Neuronal stem cell (in vitro differentiated cells): ENCODE measurements at regions not wholly inside any gene's neighbourhood (a gene's known extent, or its start where the extent isn't known, plus 50 kb on each side); places are given as distances from the start of the nearest gene placed in this dataset.

ENCODE experiments used
- DNase-seq: peaks from one replicate; pipeline ENCODE4 v3.0.0-alpha.2; 2013; ENCODE audit warnings: low spot score
- H2AFZ ChIP-seq: one replicate; pipeline ENCODE4 v1.6.1; 2013; ENCODE audit warnings: mild to moderate bottlenecking, low read length, inconsistent platforms
- H2AK5ac ChIP-seq: 2 replicates; pipeline ENCODE4 v1.6.1; 2013; ENCODE audit warnings: low read depth, mild to moderate bottlenecking, inconsistent platforms, low read length, moderate library complexity, mixed read lengths
- H2BK120ac ChIP-seq: 2 replicates; pipeline ENCODE4 v1.6.1; 2013; ENCODE audit warnings: low read depth, mild to moderate bottlenecking, inconsistent platforms, low read length, moderate library complexity, mixed read lengths
- H2BK12ac ChIP-seq: one replicate; pipeline ENCODE4 v1.6.1; 2013; ENCODE audit warnings: low read length, inconsistent platforms
- H2BK15ac ChIP-seq: 2 replicates; pipeline ENCODE4 v1.6.1; 2013; ENCODE audit warnings: mild to moderate bottlenecking, low read length, inconsistent platforms, mixed read lengths
- H2BK5ac ChIP-seq: one replicate; pipeline ENCODE4 v1.6.1; 2013; ENCODE audit warnings: inconsistent platforms, mild to moderate bottlenecking, low read length, moderate library complexity
- H3K14ac ChIP-seq: one replicate; pipeline ENCODE4 v1.6.1; 2013; ENCODE audit warnings: low read length, inconsistent platforms
- H3K18ac ChIP-seq: 2 replicates; pipeline ENCODE4 v1.6.1; 2013; ENCODE audit warnings: low read length, inconsistent platforms
- H3K23ac ChIP-seq: 2 replicates; pipeline ENCODE4 v1.6.1; 2013; ENCODE audit warnings: low read depth, mild to moderate bottlenecking, mixed read lengths, low read length, inconsistent platforms; ENCODE audit not compliant: poor library complexity
- H3K27ac ChIP-seq: replicated peaks from 3 replicates; pipeline ENCODE4 v1.5.1; 2013; ENCODE audit warnings: low read length, inconsistent platforms
- H3K27me3 ChIP-seq, 3 experiments: 2 replicates each; pipeline ENCODE4 v1.6.1; 2013; ENCODE audit warnings: low read length in 3 of 3, mild to moderate bottlenecking in 2 of 3, inconsistent platforms in 1 of 3, low read depth in 1 of 3, mixed read lengths in 1 of 3, moderate library complexity in 1 of 3; ENCODE audit not compliant: control insufficient read depth in 3 of 3, insufficient read depth in 3 of 3
- H3K36me3 ChIP-seq, 2 donors: replicated peaks in 1 of 2; 2 replicates each; pipeline ENCODE4 v1.6.1; 2013; ENCODE audit warnings: low read length in 2 of 2; ENCODE audit not compliant: control insufficient read depth in 2 of 2, insufficient read depth in 2 of 2
- H3K4ac ChIP-seq: 2 replicates; pipeline ENCODE4 v1.6.1; 2013; ENCODE audit warnings: inconsistent platforms, mild to moderate bottlenecking, low read length, moderate library complexity
- H3K4me1 ChIP-seq, 2 donors: 1 replicate in 1 of 2; 2 replicates in 1 of 2; pipeline ENCODE4 v1.6.1; 2013; ENCODE audit warnings: low read length in 2 of 2, low read depth in 1 of 2; ENCODE audit not compliant: control insufficient read depth in 2 of 2, insufficient read depth in 1 of 2
- H3K4me2 ChIP-seq: one replicate; pipeline ENCODE4 v1.6.1; 2013; ENCODE audit warnings: mild to moderate bottlenecking, low read length, inconsistent platforms; ENCODE audit not compliant: insufficient read depth, poor library complexity, severe bottlenecking
- H3K4me3 ChIP-seq, 2 donors: 2 replicates each; pipeline ENCODE4 v1.5.1; 2013; ENCODE audit warnings: low read length in 2 of 2, mild to moderate bottlenecking in 2 of 2, inconsistent platforms in 1 of 2, moderate library complexity in 1 of 2
- H3K79me1 ChIP-seq: one replicate; pipeline ENCODE4 v1.6.1; 2013; ENCODE audit warnings: low read depth, mild to moderate bottlenecking, inconsistent platforms, low read length, moderate library complexity
- H3K9ac ChIP-seq: one replicate; pipeline ENCODE4 v1.6.1; 2013; ENCODE audit warnings: mild to moderate bottlenecking, low read depth, low read length, inconsistent platforms; ENCODE audit not compliant: poor library complexity
- H3K9me3 ChIP-seq, 2 donors: replicated peaks in 1 of 2; 2 replicates each; pipeline versions ENCODE3 to v1.6.1; 2013; ENCODE audit warnings: low read length in 2 of 2, mild to moderate bottlenecking in 2 of 2, inconsistent platforms in 1 of 2, low read depth in 1 of 2, mixed read lengths in 1 of 2, moderate library complexity in 1 of 2; ENCODE audit not compliant: control insufficient read depth in 2 of 2, insufficient read depth in 1 of 2
- H4K8ac ChIP-seq: one replicate; pipeline ENCODE4 v1.6.1; 2013; ENCODE audit warnings: low read depth, mild to moderate bottlenecking, inconsistent platforms, low read length, moderate library complexity
- H4K91ac ChIP-seq: one replicate; pipeline ENCODE4 v1.6.1; 2013; ENCODE audit warnings: low read length, low read depth, mild to moderate bottlenecking, inconsistent platforms; ENCODE audit not compliant: poor library complexity
- WGBS, 2 donors: extraction: QIAGEN DNeasy Blood & Tissue Kit; methylation state at CpG; one replicate each; pipeline ENCODE4 v1.1.7; 2013; ENCODE audit warnings: missing lambda C conversion rate in 2 of 2, mixed read lengths in 1 of 2; ENCODE audit not compliant: insufficient read length in 2 of 2, insufficient replicate concordance in 1 of 2; ENCODE audit errors: extremely low coverage in 2 of 2; 5-methylcytosine and 5-hydroxymethylcytosine counted together

- Histone ChIP-seq H3K4me3 (no peak overlapping the region), H2AFZ (no peak overlapping the region), H3K79me1 (no peaks in the 10 kb centered on the region), H3K9me3 (no peaks in the 10 kb centered on the region), H2AK5ac (no peak overlapping the region), H2BK5ac (no peak overlapping the region), H2BK12ac (no peak overlapping the region), H3K27ac (no peak overlapping the region), H4K91ac (no peak overlapping the region), H2BK15ac (no peak overlapping the region), H2BK120ac (no peak overlapping the region), H3K14ac (no peak overlapping the region), H3K4ac (no peak overlapping the region), H3K4me1 (peaks cover 0 to 2% of the 10 kb centered on the region in 2 donors), H3K9ac (no peak overlapping the region), H4K8ac (no peak overlapping the region), H3K36me3 (no peaks in the 10 kb centered on the region), H3K27me3 (no peaks in the 10 kb centered on the region), H3K18ac (no peak overlapping the region), H3K4me2 (no peak overlapping the region), H3K23ac (no peak overlapping the region)
- WGBS, 2 donors: no CpG with 5 or more reads among the region's 3 CpGs
- DNase-seq: no peak
Measured at GRCh38 chr20:12409501-12409900, 491.8 kb downstream of the BTBD3 start.

DNA sequence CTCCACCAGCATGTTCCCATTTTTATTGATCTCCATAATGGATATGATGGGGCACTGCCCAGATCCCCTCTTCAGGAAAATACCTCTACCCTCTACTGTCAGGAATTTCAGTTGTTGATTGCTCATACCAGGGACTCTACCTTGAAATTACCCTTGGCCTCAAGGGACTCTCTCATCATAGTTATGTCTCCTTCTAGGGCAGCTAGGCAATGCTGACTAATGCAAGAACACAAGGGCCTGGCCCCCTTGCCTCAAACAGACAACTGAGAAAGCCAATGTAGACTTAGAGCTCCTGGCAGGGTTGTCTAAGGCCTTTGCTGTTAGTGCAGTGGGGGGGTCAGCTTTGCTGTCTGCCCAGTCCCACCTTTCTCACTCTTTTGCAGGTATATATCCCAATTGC lies 493.1 kb downstream of the BTBD3 start:
- no peak overlapping the region for H3K9ac ChIP-seq
- no peak overlapping the region for H4K91ac ChIP-seq
- no peak overlapping the region for H2BK15ac ChIP-seq
- H3K4me1 ChIP-seq: peaks cover 0 to 2% of the 10 kb centered on the region in 2 donors
- H3K14ac ChIP-seq: no peak overlapping the region
- no peaks in the 10 kb centered on the region for H3K27me3 ChIP-seq
- no peak overlapping the region for H4K8ac ChIP-seq
- H3K27ac ChIP-seq: no peak overlapping the region
- H3K4me3 ChIP-seq: no peak overlapping the region
- H3K4me2 ChIP-seq: no peak overlapping the region
- no peak overlapping the region for H3K4ac ChIP-seq
- no peaks in the 10 kb centered on the region for H3K79me1 ChIP-seq
- no peak for DNase-seq
- H2AFZ ChIP-seq: no peak overlapping the region
- no peak overlapping the region for H3K23ac ChIP-seq
- no peak overlapping the region for H2BK120ac ChIP-seq
- no peaks in the 10 kb centered on the region for H3K36me3 ChIP-seq
- H2BK12ac ChIP-seq: no peak overlapping the region
- H2BK5ac ChIP-seq: no peak overlapping the region
- no peak overlapping the region for H3K18ac ChIP-seq
- no peak overlapping the region for H2AK5ac ChIP-seq
- H3K9me3 ChIP-seq: no peaks in the 10 kb centered on the region

DNA sequence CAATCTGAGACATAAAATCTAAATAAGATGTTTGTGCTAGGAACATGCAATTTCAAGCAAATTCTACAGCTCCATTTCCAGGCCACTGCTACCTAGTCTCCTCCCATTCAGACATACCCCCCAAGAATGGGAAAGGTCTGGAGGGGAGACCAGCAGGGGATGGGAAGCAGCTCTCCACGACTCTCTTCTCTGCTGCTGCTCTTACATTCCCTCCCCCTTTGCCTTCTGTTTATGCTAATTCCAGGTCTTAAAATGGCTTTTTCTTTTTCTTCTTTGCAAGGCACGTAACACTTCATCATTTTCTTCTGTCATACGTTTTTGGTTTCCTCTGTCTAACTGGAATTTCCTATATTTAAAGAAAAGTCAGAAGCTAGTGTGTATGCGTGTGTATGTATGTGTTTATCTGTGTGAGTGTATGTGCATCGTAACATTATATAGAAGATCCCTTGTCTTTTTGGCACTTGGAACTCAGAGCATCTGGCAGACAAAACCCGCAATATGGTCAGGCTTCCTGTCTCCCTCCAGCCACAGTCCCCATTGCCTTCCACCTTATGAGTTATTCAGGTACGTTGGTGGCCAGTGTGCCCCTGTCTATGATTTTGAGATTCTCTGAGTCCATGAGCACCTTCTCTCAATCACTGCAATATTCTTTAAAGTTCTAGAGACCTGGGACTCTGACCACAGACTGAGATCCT lies 493.7 kb downstream of the BTBD3 start:
- H3K4me1 ChIP-seq: peaks cover 0 to 2% of the 10 kb centered on the region in 2 donors
- H2BK5ac ChIP-seq: no peak overlapping the region
- no peak overlapping the region for H3K18ac ChIP-seq
- H2BK120ac ChIP-seq: no peak overlapping the region
- no peak overlapping the region for H3K27ac ChIP-seq
- no peak overlapping the region for H2BK12ac ChIP-seq
- H3K23ac ChIP-seq: no peak overlapping the region
- H4K91ac ChIP-seq: no peak overlapping the region
- no peak overlapping the region for H2BK15ac ChIP-seq
- H3K4ac ChIP-seq: no peak overlapping the region
- H3K9me3 ChIP-seq: no peaks in the 10 kb centered on the region
- H4K8ac ChIP-seq: no peak overlapping the region
- no peak overlapping the region for H3K9ac ChIP-seq
- no peak overlapping the region for H3K4me3 ChIP-seq
- H3K36me3 ChIP-seq: no peaks in the 10 kb centered on the region
- H3K14ac ChIP-seq: no peak overlapping the region
- WGBS, 2 donors: no CpG with 5 or more reads among the region's 7 CpGs
- no peaks in the 10 kb centered on the region for H3K79me1 ChIP-seq
- no peak overlapping the region for H3K4me2 ChIP-seq
- H2AFZ ChIP-seq: no peak overlapping the region
- no peak overlapping the region for H2AK5ac ChIP-seq
- no peak for DNase-seq
- H3K27me3 ChIP-seq: no peaks in the 10 kb centered on the region

DNA sequence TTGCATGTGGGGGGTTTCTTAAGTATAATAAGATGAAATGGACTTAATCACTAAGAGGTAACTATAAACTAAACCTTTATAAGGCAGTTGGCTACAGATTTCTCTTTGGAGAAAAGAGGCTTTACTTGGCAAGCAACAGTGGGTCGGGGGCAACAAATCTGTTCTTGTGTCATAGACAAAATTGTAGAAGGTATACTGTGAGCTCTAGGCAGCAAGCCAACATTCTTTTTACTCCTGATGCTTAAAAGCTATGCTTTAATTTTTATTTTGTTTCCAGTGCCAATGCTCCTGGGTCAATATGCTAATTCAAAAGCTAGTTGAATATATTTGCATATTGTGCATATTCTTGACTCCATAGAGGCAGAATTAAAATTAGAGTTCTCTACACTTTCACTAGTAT lies 495.4 kb downstream of the BTBD3 start:
- H3K4me1 ChIP-seq: peaks cover 0 to 2% of the 10 kb centered on the region in 2 donors
- no peak overlapping the region for H3K23ac ChIP-seq
- H3K27me3 ChIP-seq: no peaks in the 10 kb centered on the region
- WGBS, 2 donors: no CpG with 5 or more reads among the region's 1 CpG
- H2BK12ac ChIP-seq: no peak overlapping the region
- no peak overlapping the region for H2AK5ac ChIP-seq
- H3K9me3 ChIP-seq: no peaks in the 10 kb centered on the region
- no peak overlapping the region for H3K27ac ChIP-seq
- H4K91ac ChIP-seq: no peak overlapping the region
- no peak overlapping the region for H4K8ac ChIP-seq
- no peak overlapping the region for H3K18ac ChIP-seq
- no peak overlapping the region for H3K4ac ChIP-seq
- no peaks in the 10 kb centered on the region for H3K36me3 ChIP-seq
- H3K4me2 ChIP-seq: no peak overlapping the region
- H2AFZ ChIP-seq: no peak overlapping the region
- H3K4me3 ChIP-seq: no peak overlapping the region
- H2BK15ac ChIP-seq: no peak overlapping the region
- no peak overlapping the region for H2BK120ac ChIP-seq
- no peak for DNase-seq
- H3K14ac ChIP-seq: no peak overlapping the region
- no peak overlapping the region for H2BK5ac ChIP-seq
- H3K79me1 ChIP-seq: no peaks in the 10 kb centered on the region
- no peak overlapping the region for H3K9ac ChIP-seq
